ENCODE measurements at regions not wholly inside any gene's neighbourhood (a gene's known extent, or its start where the extent isn't known, plus 50 kb on each side); places are given as distances from the start of the nearest gene placed in this dataset.

DNA sequence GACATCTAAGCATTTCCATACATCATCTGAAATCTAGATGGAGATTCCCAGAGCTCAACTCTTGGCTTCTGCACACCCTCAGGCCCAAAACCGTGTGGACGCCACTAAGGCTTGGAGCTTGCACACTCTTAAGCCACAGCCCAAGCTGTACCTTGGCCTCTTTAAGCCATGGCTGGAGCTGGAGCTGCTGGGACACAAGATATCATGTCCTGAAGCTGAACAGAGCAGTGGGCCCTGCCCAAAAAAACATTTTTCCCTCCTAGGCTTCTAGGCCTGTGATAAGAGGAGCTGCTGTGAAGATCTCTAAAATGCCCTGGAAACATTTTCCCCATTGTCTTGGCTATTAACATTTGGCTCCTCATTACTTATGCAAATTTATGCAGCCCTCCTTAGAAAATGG, 188.7 kb upstream of the MBNL1 start:
- H3K4me1 ChIP-seq (replicated peaks) = no peaks in the 10 kb centered on the region
- no peak overlapping the region for H3K4me3 ChIP-seq
- no peak for DNase-seq (ENCODE audit: low spot score)
- no peaks in the 10 kb centered on the region for H3K27me3 ChIP-seq (replicated peaks; ENCODE audit: insufficient read depth)
- H3K27ac ChIP-seq = no peak overlapping the region
- WGBS = 100% methylated on average over 2 of the region's 2 CpGs
- intact Hi-C loops (cut with DNase I) = loop anchor here (5.0 to 10.0 kb wide), 2 partner anchors 185 to 367 kb away; partner anchors contain the start of gene MBNL1
- no peaks in the 10 kb centered on the region for H3K36me3 ChIP-seq
- TF ChIP-seq POLR2AphosphoS5 (IDR thresholded peaks at IDR 0.05) (no peak), POLR2A (IDR thresholded peaks at IDR 0.05) (no peak)
- TF ChIP-seq, protein P1, sequence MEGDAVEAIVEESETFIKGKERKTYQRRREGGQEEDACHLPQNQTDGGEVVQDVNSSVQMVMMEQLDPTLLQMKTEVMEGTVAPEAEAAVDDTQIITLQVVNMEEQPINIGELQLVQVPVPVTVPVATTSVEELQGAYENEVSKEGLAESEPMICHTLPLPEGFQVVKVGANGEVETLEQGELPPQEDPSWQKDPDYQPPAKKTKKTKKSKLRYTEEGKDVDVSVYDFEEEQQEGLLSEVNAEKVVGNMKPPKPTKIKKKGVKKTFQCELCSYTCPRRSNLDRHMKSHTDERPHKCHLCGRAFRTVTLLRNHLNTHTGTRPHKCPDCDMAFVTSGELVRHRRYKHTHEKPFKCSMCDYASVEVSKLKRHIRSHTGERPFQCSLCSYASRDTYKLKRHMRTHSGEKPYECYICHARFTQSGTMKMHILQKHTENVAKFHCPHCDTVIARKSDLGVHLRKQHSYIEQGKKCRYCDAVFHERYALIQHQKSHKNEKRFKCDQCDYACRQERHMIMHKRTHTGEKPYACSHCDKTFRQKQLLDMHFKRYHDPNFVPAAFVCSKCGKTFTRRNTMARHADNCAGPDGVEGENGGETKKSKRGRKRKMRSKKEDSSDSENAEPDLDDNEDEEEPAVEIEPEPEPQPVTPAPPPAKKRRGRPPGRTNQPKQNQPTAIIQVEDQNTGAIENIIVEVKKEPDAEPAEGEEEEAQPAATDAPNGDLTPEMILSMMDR (IDR thresholded peaks at IDR 0.05) = no peak
- no peaks in the 10 kb centered on the region for H3K9me3 ChIP-seq

DNA sequence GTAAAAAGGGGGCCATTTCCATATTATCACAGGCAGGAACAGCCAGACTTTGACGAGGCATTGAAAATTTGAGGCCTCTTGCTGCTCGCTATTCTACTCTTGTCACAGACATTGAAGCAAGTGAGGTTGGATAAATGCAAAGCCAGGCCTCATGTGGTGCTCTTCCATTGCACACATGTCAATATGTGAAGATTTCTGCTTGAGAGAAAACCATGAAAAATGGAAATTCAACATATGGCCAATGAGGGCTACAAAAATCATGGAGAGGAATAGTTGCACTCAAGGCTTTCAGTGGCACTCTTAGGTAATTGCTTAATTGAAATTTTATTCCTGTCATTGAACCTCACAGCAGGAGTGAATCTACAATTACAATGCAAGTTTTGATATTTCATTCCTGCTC, 185.6 kb upstream of the MBNL1 start:
- TF ChIP-seq POLR2AphosphoS5 (IDR thresholded peaks at IDR 0.05) = no peak
- TF ChIP-seq, protein P1 (IDR thresholded peaks at IDR 0.05) = no peak
- no peak for TF ChIP-seq POLR2A (IDR thresholded peaks at IDR 0.05)
- Histone ChIP-seq H3K4me1 (replicated peaks) (no peaks in the 10 kb centered on the region), H3K27me3 (replicated peaks; ENCODE audit: insufficient read depth) (no peaks in the 10 kb centered on the region), H3K27ac (no peak overlapping the region), H3K4me3 (no peak overlapping the region), H3K9me3 (no peaks in the 10 kb centered on the region), H3K36me3 (no peaks in the 10 kb centered on the region)
- intact Hi-C loops (cut with DNase I) = no loop called here
- DNase-seq (ENCODE audit: low spot score) = no peak
- WGBS = 72% methylated on average over 2 of the region's 2 CpGs

DNA sequence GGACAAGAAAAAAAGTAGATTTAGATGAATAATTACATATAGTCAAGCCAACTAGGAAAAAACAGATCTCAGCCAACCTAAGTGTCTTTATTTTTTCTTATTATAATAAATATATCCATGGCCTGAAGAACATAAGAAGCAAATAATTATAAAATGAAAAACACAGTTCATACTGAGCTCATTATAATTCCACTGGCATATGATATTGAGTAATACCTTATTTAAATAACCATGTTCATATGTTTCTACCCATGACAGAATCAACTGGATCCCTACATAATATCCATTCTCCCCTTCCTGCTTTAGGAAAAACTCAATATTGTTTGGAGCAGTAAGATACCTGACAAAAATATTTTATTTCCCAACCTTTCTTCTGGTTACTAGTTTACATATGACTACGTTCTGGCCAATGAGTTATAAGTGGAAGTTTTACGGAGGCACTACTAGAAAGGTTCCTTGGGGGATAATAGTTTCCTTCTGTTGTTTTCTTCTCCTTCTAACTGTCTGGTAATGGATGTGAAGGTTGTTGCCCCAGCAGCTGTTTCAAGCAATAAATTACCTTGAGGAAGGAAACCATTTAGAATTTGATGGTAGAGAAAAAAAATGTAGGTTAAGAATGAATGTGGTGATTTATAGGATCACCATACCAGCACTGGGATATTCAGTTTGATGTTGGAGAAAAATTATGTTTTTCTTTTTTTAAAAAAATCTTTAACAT, 184.1 kb upstream of the MBNL1 start:
- H3K4me1 ChIP-seq (replicated peaks) = no peaks in the 10 kb centered on the region
- no peaks in the 10 kb centered on the region for H3K36me3 ChIP-seq
- DNase-seq (ENCODE audit: low spot score) = no peak
- H3K27ac ChIP-seq = no peak overlapping the region
- H3K9me3 ChIP-seq = no peaks in the 10 kb centered on the region
- no peak for TF ChIP-seq POLR2A (IDR thresholded peaks at IDR 0.05)
- TF ChIP-seq, protein P1 (IDR thresholded peaks at IDR 0.05) = no peak
- no peak for TF ChIP-seq POLR2AphosphoS5 (IDR thresholded peaks at IDR 0.05)
- intact Hi-C loops (cut with DNase I) = no loop called here
- no peaks in the 10 kb centered on the region for H3K27me3 ChIP-seq (replicated peaks; ENCODE audit: insufficient read depth)
- no peak overlapping the region for H3K4me3 ChIP-seq
- 79% methylated on average over 2 of the region's 2 CpGs for WGBS

DNA sequence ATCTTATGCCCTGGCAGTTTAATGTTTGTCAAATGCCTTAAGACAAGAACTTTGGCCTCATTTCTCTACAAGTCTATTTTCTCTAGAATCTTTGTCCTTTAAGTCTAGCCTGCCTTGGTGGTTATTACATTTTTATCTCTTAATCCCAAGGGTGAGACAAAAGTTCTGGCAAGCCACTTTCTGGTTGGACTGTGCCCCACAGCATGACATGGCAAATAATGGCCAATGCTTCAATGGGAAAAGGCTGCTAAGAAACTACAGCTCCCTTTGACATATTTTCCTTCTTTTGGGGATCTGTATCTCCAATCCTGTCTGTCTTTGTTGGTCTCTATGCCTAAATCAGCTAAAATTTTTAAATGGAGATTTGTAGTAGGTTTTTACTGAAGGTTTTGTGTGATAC, 181.6 kb upstream of the MBNL1 start:
- no peak for DNase-seq (ENCODE audit: low spot score)
- TF ChIP-seq POLR2AphosphoS5 (IDR thresholded peaks at IDR 0.05) (no peak), POLR2A (IDR thresholded peaks at IDR 0.05) (no peak)
- TF ChIP-seq, protein P1 (IDR thresholded peaks at IDR 0.05) = no peak
- H3K27ac ChIP-seq = no peak overlapping the region
- no peak overlapping the region for H3K4me3 ChIP-seq
- intact Hi-C loops (cut with DNase I) = no loop called here
- no peaks in the 10 kb centered on the region for H3K4me1 ChIP-seq (replicated peaks)
- H3K27me3 ChIP-seq (replicated peaks; ENCODE audit: insufficient read depth) = no peaks in the 10 kb centered on the region
- no peaks in the 10 kb centered on the region for H3K9me3 ChIP-seq
- H3K36me3 ChIP-seq = no peaks in the 10 kb centered on the region

DNA sequence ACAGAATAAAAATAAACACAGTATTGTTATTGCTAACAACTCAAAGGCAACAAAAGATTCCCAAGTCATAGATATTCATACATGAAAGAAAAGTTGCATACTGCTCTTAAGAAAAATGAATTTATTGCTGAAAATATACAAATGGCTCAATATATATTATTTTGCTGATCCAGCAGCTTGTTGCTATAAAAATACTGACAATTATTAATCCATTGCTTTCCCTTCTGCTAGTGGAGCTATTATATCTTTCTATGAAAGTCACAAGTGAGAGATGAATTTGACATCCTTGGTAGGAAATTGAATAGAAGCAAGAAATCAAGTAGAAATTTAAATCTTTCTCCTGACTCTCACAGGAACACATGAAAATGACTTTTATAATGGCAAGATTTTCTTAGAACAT, 179.2 kb upstream of the MBNL1 start:
- no peak for TF ChIP-seq POLR2AphosphoS5 (IDR thresholded peaks at IDR 0.05)
- TF ChIP-seq, protein P1 (IDR thresholded peaks at IDR 0.05) = no peak
- no peak for TF ChIP-seq POLR2A (IDR thresholded peaks at IDR 0.05)
- H3K9me3 ChIP-seq = no peaks in the 10 kb centered on the region
- H3K4me1 ChIP-seq (replicated peaks) = no peaks in the 10 kb centered on the region
- H3K27me3 ChIP-seq (replicated peaks; ENCODE audit: insufficient read depth) = no peaks in the 10 kb centered on the region
- no peak for DNase-seq (ENCODE audit: low spot score)
- H3K4me3 ChIP-seq = no peak overlapping the region
- intact Hi-C loops (cut with DNase I) = no loop called here
- H3K36me3 ChIP-seq = no peaks in the 10 kb centered on the region
- H3K27ac ChIP-seq = no peak overlapping the region

Data from prostate gland (tissue), 2 donors.